Testis (tissue), 2 donors: ENCODE measurements at regions not wholly inside any gene's neighbourhood (a gene's known extent, or its start where the extent isn't known, plus 50 kb on each side); places are given as distances from the start of the nearest gene placed in this dataset.

Experiments
- POLR2A ChIP-seq: fragments of 450-650 bp; IDR thresholded peaks from one replicate; pipeline ENCODE4 v1.6.1; 2017; ENCODE audit warnings: antibody characterized with exemption, mild to moderate bottlenecking, moderate library complexity
- TF ChIP-seq, protein P1 (sequence below), 3 experiments: fragments of 450-650 bp in 2 of 3; fragments of 200-600 bp in 1 of 3; sonication (generic) in 1 of 3; IDR thresholded peaks; one replicate each; pipeline ENCODE4 v1.5.1; 2016 to 2019; ENCODE audit warnings: antibody characterized with exemption in 3 of 3, mild to moderate bottlenecking in 2 of 3, moderate library complexity in 1 of 3

DNA sequence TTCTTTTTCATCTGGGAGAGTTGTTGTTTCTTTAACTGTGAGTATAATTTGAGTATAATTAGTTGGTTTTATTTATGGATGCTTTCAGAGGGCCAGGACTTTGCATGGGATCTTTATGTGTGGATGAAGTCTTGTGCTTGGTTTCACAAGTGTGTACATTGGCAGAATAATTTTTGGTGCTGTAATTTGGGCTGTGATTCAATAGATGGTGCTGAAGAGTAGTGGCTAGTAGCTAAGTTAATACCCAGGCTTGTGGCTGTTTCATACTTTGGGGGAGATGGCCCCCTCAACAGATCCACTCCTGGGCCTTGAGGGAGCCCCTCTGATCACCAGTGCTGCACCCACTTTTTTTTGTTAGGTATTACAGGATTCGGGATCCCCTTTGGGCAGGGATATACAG lies 1142.4 kb downstream of the SLITRK1 start:
- TF ChIP-seq, protein P1, sequence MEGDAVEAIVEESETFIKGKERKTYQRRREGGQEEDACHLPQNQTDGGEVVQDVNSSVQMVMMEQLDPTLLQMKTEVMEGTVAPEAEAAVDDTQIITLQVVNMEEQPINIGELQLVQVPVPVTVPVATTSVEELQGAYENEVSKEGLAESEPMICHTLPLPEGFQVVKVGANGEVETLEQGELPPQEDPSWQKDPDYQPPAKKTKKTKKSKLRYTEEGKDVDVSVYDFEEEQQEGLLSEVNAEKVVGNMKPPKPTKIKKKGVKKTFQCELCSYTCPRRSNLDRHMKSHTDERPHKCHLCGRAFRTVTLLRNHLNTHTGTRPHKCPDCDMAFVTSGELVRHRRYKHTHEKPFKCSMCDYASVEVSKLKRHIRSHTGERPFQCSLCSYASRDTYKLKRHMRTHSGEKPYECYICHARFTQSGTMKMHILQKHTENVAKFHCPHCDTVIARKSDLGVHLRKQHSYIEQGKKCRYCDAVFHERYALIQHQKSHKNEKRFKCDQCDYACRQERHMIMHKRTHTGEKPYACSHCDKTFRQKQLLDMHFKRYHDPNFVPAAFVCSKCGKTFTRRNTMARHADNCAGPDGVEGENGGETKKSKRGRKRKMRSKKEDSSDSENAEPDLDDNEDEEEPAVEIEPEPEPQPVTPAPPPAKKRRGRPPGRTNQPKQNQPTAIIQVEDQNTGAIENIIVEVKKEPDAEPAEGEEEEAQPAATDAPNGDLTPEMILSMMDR (IDR thresholded peaks at IDR 0.05): no peak
- TF ChIP-seq POLR2A: no peak
